Dermis microvascular lymphatic vessel endothelial cell (primary cell): ENCODE measurements at regions not wholly inside any gene's neighbourhood (a gene's known extent, or its start where the extent isn't known, plus 50 kb on each side); places are given as distances from the start of the nearest gene placed in this dataset.

Experiments used
- DNase-seq, 2 donors: peaks; one replicate each; pipeline versions ENCODE4 v3.0.0 to v3.0.0-alpha.2; 2010; ENCODE audit warnings: low read depth in 2 of 2

GRCh38 chr9:84450029-84450428 is 109.5 kb upstream of the SLC28A3 start:
- DNase-seq: no peak

DNA sequence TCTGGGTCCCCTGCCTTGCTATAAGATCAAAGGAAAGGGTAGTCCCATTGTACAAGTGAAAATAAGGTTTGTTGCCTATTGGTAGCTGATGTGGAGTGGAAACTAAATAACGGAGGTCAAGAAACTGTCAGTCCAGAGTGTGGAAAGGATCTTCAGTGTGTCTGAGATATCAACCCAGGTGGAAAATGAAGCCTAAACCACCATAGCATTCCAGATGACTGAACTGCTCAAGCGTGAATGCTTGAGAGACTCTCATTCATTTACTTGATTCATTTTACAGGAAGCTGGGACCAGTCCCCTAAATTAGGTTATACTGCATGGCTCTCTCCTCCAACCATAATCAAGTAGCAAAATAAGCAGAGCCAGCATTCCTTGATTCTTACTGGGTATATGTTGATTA is 116.0 kb upstream of the SLC28A3 start:
- DNase-seq: no peak

DNA sequence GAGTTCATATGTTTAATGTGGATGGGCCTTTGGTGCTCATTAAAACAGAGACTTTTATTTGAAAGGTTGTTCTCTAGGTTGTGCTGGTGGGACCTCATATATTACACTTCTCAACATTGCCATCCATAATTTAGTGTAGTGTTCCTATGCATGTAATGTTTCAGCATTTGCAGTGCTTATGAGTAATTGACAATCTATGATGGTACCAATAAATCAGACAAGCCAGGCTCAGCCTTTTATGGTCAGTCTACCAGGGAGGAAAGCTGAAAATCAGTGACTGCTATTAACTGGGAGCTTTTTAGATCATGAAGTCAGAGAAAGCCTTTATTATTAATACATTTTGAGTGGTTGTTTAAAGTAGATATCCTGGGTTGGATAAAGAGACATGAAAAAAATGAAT is 120.1 kb upstream of the SLC28A3 start:
- DNase-seq: no peak

DNA sequence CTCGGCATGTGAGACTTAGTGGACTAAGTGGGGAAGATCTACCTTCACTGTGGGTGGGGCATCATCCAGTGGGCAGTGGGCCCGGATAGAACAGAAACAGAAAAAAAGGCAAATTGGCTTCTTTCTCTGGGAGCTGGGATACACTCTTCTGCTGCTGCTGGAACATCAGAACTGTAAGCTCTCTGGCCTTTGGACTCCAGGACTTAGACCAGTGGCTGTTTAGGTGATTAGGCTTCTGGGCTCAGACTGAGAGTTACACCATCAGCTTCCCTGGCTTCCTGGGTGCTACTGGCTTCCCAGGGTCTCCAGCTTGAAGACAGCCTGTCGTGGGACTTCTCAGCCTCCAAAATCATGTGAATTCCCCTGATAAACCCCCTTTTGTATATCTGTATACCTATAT is 122.7 kb upstream of the SLC28A3 start:
- DNase-seq: no peak

GRCh38 chr9:84466580-84467285 is 126.2 kb upstream of the SLC28A3 start:
- DNase-seq: no peak

DNA sequence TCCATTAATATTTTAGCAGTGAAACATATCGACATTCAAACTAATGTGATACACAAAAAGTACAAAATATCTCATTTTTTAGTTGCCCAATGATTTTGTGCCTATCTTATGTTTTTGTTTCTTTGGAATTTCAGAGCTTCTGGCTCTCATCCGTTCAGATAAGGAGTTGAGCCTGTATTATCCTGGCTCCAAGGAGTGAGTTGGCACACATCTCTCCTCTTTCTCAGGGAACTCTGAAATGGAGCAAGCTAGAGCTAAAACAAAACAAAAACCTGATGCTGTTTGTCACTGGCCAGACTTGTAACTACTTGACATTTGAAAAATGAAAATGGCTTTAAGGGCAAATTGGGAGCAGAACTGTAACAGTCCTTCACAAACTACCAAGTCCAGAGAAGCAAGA is 131.3 kb upstream of the SLC28A3 start:
- DNase-seq: no peak

- no peak for DNase-seq
These were observed 138.4 kb upstream of the SLC28A3 start for GRCh38 chr9:84478996-84479395.

DNA sequence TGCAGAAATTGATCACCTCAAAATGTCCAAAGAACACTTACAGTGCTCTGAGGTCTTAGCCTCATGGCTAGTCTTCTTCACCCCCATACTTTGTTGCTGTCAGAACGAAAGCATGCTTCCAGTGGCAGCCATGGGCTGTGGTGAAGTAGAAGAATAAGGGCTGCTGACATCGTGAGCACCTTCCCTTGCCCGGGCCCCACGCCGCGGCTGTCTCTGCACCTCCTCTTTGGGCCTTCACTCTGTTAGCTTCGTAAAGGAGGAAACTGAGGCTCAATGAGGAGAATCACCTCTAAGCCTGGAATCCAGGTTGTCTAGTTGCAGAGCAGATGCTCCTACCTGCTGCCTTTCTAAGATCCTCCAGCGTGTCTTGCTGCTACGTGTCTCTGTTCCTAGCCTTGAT is 139.5 kb upstream of the SLC28A3 start:
- DNase-seq: no peak

- no peak for DNase-seq
These were observed 140.7 kb upstream of the SLC28A3 start for GRCh38 chr9:84481231-84481630.

GRCh38 chr9:84481636-84482218 is 141.2 kb upstream of the SLC28A3 start:
- no peak for DNase-seq

- DNase-seq: no peak
These were observed 142.0 kb upstream of the SLC28A3 start for GRCh38 chr9:84482607-84483006.

- no peak for DNase-seq
These were observed 143.6 kb upstream of the SLC28A3 start for GRCh38 chr9:84484172-84484571.

DNA sequence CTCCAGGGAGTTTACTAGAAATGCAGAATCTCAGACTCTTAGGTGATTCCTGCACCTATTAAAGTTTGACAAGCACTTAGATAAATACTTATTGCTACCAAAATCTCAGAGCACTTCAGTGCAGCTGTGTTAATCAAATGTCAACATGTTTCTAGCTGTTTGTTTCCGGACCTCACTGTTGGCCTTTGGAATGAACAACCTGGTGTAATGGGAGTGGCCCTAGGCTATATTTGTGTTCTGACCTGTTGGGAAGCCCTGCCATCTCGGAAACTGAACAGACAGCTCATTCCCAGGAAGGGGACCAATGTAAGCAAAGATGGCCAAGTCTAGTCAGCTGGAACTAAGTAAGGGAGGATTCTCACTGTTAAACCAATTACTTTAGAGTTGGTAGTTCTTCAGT is 145.0 kb upstream of the SLC28A3 start:
- no peak for DNase-seq

GRCh38 chr9:84486663-84487062 is 146.1 kb upstream of the SLC28A3 start:
- no peak for DNase-seq

DNA sequence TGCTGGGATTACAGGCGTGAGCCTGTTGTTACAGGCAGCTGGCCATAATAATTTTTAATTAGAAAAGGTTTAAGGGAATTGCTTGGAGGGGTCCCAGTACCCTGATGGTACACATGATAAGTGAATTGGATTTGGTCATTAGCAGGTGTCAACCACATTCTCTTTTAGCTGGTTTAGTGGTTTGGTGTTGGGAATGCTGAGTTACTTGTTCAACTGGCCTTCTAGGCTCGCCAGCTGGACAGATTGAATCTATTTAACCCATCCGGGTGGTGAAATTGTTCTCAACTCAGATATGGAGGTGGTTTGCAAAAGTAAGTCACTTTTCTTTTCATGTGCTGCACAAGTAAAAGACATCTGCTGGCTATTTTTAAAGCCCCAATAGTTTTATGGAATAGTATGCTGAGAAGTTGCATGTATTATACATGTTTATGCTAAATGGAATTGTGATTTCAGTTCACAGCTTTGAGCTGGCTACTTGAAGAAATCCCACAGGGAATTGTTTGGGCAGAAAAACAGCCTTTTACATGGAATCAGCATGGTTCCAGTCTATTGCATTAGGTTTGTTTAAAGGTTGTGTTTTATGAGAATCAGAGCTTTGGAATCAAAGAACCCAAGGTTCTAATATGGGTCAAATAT is 149.8 kb upstream of the SLC28A3 start:
- DNase-seq: no peak

DNA sequence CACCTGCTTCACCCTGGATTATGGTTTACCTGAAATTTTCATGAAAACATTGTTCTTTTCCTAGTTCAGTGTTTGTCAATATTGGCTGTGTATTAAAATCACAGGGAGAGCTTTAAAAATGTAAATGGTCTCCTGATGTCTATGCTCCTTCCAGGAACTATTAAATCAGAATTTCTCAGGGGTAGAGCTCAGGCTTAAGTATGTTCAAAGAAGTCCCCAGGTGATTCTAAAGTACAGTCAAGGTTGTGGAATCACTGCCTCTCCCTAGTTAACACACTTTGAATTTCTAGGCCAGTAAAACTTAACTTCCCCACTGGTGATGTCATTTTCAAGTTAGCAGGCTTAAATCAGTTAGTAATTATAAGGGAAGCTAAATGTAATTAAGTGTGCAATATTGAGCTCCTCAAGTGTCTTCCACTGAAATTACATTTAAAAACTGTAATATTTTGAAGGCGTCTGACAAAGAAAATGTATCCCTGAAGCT is 150.3 kb upstream of the SLC28A3 start:
- DNase-seq: no peak

GRCh38 chr9:84492366-84493159 is 152.0 kb upstream of the SLC28A3 start:
- DNase-seq: no peak

DNA sequence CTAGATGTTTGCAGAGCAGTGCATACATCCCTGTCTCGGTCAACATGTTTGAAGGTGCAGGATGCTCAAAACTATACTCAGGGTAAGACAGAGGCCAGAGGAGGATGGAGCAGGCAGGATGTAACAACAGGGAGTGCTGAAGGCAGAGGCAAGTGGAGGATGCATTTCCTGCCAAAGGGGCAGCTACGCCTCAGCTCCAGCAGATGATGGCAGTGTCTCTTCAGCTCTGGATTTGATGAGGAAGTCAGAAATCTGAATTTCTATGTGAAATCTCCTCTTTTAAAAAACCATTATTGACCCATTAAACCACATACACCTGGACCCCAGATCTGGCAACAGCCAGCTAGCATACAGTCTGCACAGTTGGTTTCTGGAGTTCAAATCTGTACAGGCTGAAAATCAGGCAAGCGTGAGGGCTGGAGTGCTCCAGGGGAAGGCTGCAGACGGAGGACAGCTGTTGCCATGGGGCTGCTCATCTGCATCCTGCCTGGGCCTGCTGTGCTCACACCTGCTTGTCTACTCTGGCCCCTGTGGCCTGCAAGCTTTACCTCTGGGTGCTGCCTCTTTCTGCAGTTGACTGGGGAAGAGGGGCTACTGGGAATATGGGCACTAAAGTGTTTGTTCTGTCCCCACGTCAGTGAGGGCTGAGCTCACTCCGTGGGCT is 152.9 kb upstream of the SLC28A3 start:
- DNase-seq: no peak

DNA sequence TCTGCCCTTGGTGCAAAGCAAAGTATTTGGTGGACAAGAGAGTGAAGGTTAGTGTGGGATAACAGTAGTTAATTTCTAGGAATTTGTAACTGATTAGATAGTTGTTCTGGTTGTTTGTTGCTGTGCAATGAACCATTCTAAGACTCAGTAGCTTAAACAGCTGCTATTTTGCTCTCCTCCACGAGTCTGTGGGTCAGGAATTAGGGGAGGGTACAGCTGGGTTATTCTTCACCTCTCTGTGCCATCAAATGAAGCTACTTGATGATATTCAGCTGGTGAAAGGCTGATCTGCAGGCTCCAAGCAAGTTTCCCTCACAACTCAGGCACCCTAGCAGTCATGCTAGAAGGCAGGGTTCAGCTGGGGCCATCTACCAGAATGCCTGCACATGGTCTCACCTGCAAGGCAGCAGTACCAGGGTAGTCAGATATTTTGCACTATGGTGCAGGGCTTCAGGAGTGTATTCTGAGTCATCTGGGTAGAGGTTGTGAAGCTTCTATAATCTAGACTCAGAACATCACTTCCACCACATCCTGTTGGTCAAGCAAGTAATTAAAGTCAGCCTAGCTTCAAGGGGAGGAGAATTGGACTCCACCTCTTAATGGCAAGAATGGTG is 159.5 kb upstream of the SLC28A3 start:
- DNase-seq: no peak

DNA sequence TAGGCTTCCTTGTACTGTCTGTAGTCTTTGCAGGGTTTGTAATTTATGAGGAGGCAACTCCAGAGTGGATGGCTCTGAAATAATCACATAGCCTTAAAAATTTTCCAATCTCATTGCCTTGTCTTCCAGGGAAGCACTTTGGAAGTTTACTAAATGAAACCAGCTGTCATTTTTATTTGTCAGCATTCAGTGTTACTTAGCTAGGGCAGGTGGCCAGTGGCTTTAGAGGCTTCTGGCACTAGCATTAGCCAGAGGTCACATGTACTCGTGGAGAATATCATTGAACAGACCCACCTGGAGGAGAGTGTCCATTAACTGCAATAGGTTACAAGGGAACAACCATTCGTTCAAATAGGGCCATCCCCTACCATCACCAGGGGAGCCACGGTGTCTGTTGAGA is 160.3 kb upstream of the SLC28A3 start:
- no peak for DNase-seq

GRCh38 chr9:84501587-84501986 is 161.0 kb upstream of the SLC28A3 start:
- DNase-seq: no peak
